Stimulated activated CD4-positive, alpha-beta T cell treated with anti-CD3 and anti-CD28 coated beads, Interleukin-4, amount 100 ng/mL, for 4 hours (primary cell): ENCODE measurements at regions not wholly inside any gene's neighbourhood (a gene's known extent, or its start where the extent isn't known, plus 50 kb on each side); places are given as distances from the start of the nearest gene placed in this dataset.

Experiments used
- DNase-seq, 2 experiments: peaks; one replicate each; pipeline ENCODE4 v3.0.0-alpha.2; 2020

GRCh38 chr16:85258166-85258565, 145.9 kb upstream of the CIBAR2 start:
- DNase-seq, result no peak

GRCh38 chr16:85258629-85259028, 146.4 kb upstream of the CIBAR2 start:
- no peak for DNase-seq

- no peak for DNase-seq
These were observed 147.0 kb upstream of the CIBAR2 start for GRCh38 chr16:85259115-85259831.

GRCh38 chr16:85259832-85260167, 147.5 kb upstream of the CIBAR2 start:
- no peak for DNase-seq

DNA sequence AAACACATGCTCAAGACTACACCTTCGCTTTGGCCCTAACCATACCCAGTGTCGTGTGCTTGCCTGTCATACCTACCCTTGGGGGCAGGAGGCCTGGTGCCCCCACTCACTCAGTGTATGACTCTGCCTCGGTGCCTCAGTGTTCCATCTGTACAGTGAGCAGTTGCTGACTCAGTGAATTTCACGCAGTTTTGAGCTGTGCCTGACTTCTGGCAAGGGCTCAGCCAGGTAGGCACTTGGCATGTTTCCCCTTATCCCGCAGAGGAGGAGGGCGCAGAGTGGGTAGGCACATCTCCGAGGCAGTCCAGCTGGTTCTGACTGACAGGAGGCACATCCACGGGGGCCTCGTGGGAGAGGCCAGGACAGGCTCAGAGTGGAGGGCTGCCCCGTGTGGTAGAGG, 148.9 kb upstream of the CIBAR2 start:
- no peak for DNase-seq

DNA sequence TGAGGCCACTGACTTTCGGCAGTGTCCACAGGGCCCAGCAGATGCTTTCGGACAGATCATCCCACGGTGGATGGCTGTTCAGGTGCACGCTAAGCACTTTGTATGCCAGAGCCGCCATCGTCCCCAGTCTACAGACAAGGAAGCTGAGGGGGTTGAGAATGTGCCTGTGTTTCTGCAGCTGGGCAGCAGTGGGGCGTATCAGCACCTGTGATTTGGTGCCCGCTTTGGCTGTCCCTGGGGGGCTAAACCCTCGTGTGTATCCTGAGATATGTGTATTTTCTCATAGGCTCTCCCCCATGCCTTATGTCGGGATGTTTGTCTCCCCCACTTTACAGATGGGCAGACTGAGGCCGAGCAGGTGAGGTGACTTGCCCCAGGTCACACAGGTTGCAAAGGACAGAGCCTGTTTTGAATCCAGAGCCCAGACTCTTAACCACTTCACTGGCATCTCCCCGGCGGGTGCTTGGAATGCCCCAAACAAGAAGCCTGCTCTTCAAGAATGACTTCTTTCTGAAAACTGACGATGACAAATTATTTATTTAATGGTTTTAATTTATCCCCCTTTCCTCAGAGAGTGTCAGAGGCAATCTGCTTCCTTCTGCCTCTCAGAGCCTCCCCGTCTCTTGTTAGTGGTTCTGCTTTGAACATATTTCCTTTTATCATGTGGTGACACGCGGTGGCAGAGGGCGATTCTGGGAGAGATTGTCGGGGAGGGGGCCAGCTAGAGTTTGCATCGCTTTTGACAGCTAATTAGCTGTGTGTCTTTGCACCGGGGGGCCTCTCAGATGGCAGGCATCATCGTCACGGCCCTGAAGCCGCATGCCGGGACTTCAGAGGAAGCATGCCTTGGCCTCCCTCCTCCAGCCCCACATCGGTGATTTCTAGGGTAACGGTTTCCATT, 149.6 kb upstream of the CIBAR2 start:
- no peak for DNase-seq

GRCh38 chr16:85262558-85263238, 150.4 kb upstream of the CIBAR2 start:
- DNase-seq, result no peak

DNA sequence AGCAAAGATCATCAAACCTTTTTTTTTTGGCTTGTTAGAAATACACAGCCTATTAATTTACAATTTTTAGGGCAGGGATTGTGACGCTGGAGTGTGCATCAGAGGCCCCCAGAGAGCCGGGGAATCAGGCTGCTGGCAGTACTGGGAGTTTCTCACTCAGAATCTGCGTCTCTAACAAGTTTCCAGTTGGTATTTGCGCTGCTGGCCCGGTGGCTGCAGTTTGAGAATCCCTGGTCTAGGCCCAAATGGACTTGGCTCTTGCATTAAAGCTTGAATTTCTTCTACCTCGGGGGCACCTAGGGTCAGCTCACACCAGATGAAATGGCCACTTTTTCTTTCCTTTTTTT, 150.9 kb upstream of the CIBAR2 start:
- DNase-seq, result no peak

GRCh38 chr16:85264752-85265151, 152.5 kb upstream of the CIBAR2 start:
- DNase-seq, result no peak

- DNase-seq, result no peak
These were observed 153.0 kb upstream of the CIBAR2 start for GRCh38 chr16:85265161-85265784.

GRCh38 chr16:85265810-85266209, 153.5 kb upstream of the CIBAR2 start:
- DNase-seq, result no peak

- DNase-seq, result no peak
These were observed 154.6 kb upstream of the CIBAR2 start for GRCh38 chr16:85266857-85267256.

DNA sequence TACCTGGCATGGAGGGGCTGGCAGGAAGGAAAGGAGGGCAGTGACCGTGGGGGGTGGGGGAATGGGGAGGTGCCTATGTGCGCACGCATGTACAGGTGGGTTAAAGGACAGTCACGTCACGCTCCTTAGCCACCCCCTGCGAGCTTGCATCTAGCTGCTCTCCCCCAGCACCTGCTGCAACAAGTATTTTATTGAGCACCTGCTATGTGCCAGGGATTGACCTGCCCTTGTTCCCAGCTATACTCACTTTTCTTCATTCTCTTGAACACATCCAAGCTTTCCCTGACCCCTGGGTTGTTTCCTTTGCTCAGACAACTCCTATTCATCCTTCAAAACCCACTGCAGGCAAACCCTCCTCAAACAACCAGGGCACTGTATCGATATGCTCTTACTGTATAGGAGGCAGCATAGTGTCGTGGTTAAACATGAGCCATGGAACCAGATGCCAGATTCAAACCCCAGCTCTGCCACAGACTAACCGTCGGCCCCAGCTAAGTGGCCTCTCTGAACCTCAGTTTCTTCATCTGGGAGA, 155.2 kb upstream of the CIBAR2 start:
- DNase-seq, result no peak

GRCh38 chr16:85269165-85269564, 156.9 kb upstream of the CIBAR2 start:
- no peak for DNase-seq

DNA sequence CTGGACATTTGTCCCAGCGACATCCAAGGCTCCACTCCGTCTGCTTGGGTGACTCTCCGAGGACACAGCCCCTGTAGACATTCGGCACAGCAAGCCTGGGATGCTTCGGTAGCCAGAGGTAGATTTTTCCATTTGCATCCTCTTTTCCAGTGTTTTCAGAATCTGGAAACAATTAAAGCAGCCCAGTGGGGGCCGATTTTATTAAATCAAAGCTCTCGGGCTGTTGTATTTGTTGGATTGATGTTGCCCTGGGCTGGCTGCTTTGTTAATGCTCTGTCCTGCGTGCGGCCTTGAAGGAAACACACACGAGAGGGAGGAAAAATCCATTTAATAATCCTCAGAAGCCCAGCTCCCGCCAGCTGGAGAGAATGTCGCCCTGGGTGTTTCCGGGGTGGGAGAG, 158.1 kb upstream of the CIBAR2 start:
- no peak for DNase-seq

GRCh38 chr16:85271198-85271597, 158.9 kb upstream of the CIBAR2 start:
- DNase-seq, result no peak

DNA sequence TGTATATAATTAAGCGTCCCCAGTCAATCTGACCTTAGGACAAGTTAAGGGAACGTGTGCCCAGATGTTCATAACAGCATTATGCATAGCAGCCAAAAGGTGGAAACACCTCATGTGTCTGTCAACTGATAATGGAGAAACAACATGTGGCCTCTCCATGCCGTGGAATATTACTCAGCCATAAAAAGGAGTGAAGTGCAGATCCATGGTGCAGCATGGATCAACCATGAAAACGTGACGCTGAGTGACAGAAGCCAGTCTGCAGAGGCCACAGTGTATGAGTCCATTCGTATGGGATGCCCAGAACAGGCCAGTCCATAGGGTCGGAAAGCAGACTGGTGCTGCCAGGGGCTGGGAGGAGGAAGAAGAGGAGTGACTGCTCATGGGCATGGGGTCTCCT, 161.0 kb upstream of the CIBAR2 start:
- no peak for DNase-seq

- DNase-seq, result no peak
These were observed 162.2 kb upstream of the CIBAR2 start for GRCh38 chr16:85274501-85274900.

- DNase-seq, result no peak
These were observed 162.7 kb upstream of the CIBAR2 start for GRCh38 chr16:85274924-85275323.

GRCh38 chr16:85275533-85276249, 163.4 kb upstream of the CIBAR2 start:
- DNase-seq, result peak; percentile 41 to 65

GRCh38 chr16:85276258-85276657, 164.0 kb upstream of the CIBAR2 start:
- DNase-seq, result no peak

DNA sequence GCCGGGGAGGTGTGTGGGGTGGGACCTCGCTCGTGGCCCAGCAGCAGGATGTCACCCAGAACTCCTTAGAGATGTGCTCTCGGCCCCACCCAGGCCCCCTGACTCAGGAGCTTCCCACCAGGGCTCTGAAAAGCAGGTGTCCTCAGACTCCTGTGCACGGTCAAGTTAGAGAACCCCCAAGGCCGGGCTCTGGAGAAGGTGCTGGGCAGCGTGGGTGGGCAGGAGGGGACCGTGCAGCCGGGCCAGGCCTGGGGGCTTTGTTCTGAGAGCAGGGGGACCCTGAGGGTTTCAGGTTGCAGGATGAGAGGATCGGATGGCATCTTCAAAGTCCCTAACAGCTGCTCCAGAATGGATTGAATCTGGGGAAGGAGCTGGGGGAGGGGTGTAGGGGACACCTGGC, 164.4 kb upstream of the CIBAR2 start:
- DNase-seq, result no peak

DNA sequence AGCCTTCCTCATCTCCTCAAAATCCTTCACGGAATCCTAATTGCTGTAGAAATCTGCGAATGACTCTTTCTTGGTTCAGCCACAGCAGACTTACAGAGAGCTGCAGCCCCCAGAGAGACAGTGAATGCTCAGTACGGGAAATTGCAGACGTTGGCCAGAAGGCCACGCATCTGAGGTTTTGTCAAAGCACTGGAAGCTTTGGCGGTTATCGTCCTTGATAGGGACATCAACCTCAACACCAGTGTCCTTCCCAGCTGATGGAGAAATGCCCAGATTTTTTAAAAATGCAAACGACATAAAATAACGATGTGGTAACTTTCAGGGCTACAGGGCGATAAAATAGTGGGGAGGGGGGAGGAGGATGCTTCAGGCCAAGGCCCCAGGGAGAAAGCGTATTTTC, 166.6 kb upstream of the CIBAR2 start:
- DNase-seq, result no peak
